CD4-positive, alpha-beta T cell treated with Interferon gamma for 1 hour (primary cell): ENCODE measurements at regions not wholly inside any gene's neighbourhood (a gene's known extent, or its start where the extent isn't known, plus 50 kb on each side); places are given as distances from the start of the nearest gene placed in this dataset.
"Not testable (repeated sequence)": the region's sequence is repeated elsewhere in the genome, so short reads cannot be mapped to it uniquely, and the experiment has no call there.

Experiments
- DNase-seq: peaks from one replicate; pipeline ENCODE4 v3.0.0-alpha.2; 2020

DNA sequence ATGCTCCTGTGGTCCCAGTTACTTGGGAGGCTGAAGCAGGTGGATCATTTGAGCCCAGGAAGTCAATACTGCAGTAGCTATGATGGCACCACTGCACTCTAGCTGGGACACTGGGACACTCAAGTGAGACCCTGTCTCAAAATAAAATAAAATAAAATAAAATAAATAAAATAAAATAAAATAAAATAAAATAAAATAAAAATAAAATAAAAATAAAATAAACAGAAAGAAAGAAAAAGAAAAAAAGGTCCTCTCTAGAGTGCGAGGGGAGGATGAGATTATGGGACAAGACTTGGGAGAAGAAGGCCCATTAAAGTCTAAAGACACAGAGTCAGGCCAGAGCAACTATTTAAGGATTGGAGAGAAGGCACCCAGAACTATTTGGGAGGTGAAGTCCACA lies 172.5 kb downstream of the IER5 start:
- no peak for DNase-seq

- DNase-seq = no peak
Observed at GRCh38 chr1:181262069-181262468, 173.6 kb downstream of the IER5 start.

DNA sequence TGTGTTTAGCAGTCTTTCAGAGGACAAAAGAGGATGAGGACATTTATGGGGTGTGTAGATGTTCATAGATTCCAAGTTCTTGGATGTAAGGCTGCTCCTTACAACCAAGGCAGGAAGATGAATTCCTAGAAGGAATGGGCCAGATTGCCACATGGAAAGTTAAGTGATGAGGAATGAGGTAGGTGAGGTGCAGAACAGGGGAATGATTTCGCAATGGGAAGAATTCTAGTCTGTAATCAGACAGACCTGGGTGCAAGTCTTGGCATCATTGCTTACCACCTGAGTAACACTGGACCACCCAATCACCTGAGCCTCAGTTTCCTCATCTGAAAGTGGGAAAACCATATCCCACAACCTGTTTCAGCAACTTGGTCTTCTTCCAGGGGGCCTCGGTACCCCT lies 174.9 kb downstream of the IER5 start:
- no peak for DNase-seq

DNA sequence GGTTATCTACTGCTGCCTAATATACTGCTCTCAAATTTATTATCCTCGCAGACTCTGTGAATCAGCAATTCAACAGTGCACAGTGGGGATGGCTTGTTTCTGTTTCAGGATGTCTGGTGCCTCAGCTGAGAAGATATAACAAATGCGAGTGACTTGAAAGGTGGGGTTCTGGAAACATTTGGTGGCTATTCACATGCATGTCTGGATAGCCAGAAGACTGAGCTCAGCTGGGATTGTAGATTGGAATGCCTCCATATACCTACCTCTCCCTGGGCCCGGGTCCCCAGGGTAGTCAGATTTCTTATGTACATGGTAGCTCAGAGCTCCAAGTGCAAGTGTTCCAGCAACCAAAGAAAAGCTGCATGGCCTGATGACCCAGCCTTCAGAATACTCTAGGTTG lies 176.3 kb downstream of the IER5 start:
- DNase-seq = no peak

GRCh38 chr1:181284978-181285377 lies 196.5 kb downstream of the IER5 start:
- DNase-seq = no peak

DNA sequence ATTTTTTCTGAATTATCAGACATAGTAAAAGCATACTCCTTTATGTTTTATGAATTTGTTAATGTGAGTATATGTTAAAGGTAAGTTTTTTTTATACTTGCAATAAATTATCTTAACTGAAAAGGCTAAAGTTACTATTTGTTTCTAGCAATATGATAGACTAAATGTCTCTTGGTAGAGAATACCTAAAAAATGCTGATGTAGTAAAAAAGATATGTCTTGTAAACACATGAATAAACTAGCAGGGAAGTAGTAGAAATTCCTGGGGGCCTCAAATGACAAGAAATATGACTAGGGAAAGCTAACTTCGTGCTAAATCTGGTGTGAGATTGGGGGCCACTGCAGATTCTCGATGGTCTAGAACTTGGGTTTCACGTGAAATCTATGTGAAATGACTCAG lies 188.1 kb upstream of the CACNA1E start:
- DNase-seq = no peak

DNA sequence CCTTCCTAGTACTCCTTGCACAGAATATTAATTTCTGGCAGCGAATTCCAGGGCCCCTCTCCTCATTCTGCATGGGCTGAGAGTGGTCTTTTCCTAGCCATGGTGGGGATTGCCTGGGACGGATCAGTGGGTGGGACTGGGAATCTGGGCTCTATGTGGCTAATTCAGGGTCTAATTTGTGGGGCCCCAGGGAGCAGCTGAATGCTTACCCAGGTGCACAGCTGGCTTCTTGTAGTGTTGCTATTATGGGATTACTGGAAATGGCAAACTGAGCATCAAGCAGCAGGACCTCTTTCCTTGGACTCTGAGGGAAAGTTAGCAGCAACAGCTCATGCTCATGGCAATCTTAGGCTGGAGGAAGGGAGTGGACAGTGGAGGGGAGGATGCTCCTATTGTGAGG lies 187.1 kb upstream of the CACNA1E start:
- no peak for DNase-seq

DNA sequence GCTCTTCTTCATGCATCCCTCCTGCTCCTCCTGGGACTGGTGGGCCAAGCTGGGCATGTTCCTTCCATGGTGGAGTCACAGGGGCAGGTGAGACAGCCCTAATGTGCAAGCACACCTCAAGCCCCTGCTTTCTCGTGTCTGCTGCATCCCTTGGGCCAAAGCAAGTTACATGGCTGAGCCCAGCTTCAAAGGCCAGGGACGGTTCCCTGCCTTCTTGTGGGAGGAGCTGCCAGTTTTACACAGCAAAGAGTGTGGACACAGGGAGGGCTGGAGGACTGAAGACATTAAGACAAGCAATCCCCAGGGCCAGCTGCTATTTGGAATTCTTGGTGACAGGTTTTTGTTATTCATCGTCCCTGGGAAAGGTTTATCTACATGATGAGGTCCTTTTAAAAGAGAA lies 175.2 kb upstream of the CACNA1E start:
- DNase-seq = no peak

- DNase-seq = no peak
Observed at GRCh38 chr1:181310560-181310959, 172.8 kb upstream of the CACNA1E start.

- DNase-seq = no peak
Observed at GRCh38 chr1:181312946-181313345, 170.4 kb upstream of the CACNA1E start.

- DNase-seq = no peak
Observed at GRCh38 chr1:181313466-181313865, 169.9 kb upstream of the CACNA1E start.

GRCh38 chr1:181314010-181314409 lies 169.3 kb upstream of the CACNA1E start:
- DNase-seq = no peak

- no peak for DNase-seq
Observed at GRCh38 chr1:181314959-181315358, 168.4 kb upstream of the CACNA1E start.

DNA sequence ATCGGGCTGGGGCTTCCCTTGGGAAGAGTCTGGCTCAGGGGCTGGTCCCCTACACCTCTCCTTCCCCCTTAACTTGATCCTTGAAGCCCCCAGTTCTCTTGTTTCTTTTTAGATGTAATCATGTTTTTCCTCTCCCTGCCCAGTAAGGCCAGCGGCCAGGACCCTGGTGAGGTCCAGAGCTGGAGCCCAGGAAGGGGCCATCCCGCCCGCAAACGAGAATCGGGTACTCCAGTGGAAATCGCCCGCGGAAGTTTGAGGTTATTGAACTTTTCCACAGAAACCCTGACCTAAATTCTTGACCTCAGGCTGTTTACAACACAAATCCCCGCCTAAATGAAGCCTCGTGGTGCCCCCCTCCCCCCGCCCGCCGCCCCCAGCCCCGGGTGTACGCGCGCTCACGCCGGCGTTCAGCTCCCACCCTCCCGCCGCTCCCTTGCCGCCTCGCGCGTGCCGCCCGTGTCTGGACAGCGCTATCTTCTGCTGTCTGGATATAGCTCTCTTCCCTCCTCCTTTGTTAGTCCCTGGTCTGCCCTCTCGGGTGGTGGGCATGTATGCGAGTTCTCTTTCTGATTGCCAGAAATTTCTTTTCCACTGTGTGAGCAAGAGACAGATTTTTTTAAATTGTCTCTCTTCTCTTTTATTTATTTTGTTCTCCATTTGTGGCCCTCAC lies 165.9 kb upstream of the CACNA1E start:
- no peak for DNase-seq

- DNase-seq = no peak
Observed at GRCh38 chr1:181318022-181318857, 165.1 kb upstream of the CACNA1E start.

DNA sequence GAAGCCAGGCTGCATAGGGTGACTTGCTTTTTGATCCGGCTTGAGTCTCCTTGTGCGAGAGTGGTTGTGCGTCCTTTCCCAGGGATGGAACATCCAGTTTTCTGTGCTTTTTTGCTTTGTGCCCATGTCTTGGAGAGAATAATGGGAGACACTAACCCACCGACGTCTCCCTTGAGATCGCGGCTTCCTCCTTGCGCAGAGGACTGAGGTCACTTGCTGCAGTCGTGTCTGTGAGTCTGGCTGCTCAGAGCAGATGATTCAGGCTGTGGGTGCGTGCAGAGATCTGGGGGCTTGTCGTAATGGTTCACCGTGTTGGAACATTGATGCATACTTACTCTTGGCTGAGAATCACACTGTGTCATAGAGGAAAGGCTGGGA lies 164.5 kb upstream of the CACNA1E start:
- DNase-seq = no peak

- DNase-seq = no peak
Observed at GRCh38 chr1:181319907-181320306, 163.4 kb upstream of the CACNA1E start.

DNA sequence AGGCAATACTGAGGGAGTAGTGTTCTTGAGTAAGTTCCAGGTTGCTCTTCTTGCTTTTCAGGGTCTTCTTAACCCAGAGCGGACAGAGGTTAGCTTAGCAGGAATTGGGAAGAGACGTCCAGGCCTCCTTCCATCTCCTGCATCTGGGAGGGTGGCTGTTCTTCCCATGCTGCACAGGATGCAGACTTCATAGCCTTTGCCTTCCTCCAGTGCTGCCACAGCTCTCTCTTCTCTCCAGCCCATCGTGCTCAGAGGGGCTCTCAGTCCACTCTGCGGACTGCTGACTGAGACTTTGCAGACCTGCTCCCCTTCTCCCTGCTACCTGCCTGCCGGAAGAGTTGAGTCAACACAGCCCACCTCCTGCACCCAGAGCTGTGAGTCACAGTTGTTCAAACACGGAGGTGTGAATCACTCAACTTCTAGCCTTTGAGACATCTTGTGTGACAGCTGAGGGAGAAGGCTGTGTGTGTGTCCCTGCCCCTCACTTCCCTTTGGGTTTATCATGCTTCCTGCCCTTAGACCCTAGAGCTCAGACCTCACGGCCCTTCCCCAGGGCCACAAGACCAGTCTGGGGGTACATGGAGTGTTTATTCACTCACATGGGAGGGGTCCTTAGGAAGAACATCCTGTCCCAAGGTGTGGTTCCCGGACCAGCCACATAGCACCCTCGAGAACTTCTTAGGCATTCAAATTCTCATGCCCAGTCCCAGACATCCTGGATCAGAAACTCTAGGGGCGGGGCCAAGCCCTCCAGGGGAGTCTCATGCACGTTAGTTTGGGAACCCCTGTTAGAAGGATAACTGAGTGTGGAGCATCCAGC lies 158.3 kb upstream of the CACNA1E start:
- DNase-seq = no peak

GRCh38 chr1:181325765-181326164 lies 157.6 kb upstream of the CACNA1E start:
- DNase-seq = not testable (repeated sequence)

- DNase-seq = no peak
Observed at GRCh38 chr1:181326348-181326747, 157.0 kb upstream of the CACNA1E start.

DNA sequence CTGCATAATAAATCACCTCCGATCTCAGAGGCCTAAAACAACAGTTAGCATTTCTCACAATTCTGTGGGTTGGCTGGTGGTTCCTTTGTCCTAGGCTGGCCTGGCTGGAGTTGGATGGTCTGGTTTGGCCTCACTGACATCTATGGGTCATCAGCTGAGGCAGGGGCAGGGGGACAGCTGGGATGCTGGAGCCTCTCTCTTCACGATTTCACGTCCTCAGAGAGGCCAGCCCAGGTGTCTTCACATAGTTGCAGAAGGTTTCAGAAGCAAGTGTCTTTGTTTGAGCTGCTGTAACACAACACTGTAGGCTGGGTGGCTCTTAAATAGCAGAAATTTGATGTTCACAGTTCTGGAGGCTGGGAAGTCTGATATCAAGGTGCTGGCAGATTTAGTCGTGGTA lies 155.5 kb upstream of the CACNA1E start:
- DNase-seq = no peak

DNA sequence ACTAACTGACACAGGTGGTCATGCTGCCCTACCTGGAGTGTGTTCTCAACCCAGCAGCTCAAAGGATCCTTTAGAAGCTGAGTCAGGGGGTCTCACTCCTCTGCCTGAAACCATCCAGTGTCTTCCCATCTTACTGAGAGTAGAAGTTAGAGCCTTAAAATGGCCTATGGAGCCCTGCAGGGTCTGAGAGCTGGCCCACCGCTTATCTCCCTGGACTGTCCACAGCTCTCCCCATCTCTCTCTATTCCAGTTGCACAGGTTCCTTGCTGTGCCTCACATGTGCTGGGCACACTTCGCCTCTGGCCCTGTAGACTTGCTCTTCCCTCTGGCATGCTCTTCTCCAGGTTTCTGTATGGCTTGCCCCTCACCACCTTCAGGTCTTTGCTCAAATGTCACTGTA lies 148.6 kb upstream of the CACNA1E start:
- DNase-seq = no peak

DNA sequence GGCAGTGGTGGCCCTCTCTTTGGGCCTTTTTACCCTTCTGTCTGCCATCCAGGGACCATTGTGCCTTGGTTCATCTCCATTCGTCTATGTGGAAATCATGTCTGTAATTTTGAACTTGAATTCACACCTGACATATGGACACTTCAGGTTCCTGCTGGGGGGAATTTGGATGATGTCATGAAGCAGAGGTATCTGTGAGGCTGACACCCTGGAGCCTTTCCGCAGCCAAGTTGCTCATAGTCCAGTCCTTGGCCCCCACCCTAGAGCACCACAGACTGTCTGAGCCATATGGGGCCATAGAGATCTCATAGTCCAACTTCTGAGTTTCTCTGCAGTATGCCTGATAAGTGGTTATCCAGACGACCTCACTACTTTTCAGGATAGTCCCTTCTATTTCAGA lies 147.7 kb upstream of the CACNA1E start:
- no peak for DNase-seq
